GM23338 (cell line): ENCODE measurements at regions not wholly inside any gene's neighbourhood (a gene's known extent, or its start where the extent isn't known, plus 50 kb on each side); places are given as distances from the start of the nearest gene placed in this dataset.

Experiments used
- ATAC-seq: fragments of 200-7000 bp; cut with Tn5 transposase; 3 replicates; pipeline ENCODE4 v1.9.1; 2020
- DNase-seq: peaks from one replicate; pipeline ENCODE4 v3.0.0-alpha.2; 2015; ENCODE audit warnings: low spot score
- H2AFZ ChIP-seq: fragments of 200-600 bp; sonication (generic); 2 replicates; pipeline ENCODE4 v1.8.0; 2016; ENCODE audit warnings: antibody characterized with exemption, mild to moderate bottlenecking, moderate library complexity
- H3F3A ChIP-seq: fragments of 200-600 bp; sonication (generic); replicated peaks from 2 replicates; pipeline ENCODE4 v1.8.0; 2017; ENCODE audit warnings: antibody characterized with exemption, mixed run types, low read depth
- H3K27ac ChIP-seq: fragments of 200-600 bp; sonication (generic); 2 replicates; pipeline ENCODE4 v1.6.1; 2016; ENCODE audit warnings: low read depth
- H3K27me3 ChIP-seq: fragments of 200-600 bp; sonication (generic); 2 replicates; pipeline ENCODE4 v1.8.0; 2016; ENCODE audit warnings: mild to moderate bottlenecking, mixed run types, moderate library complexity; ENCODE audit not compliant: insufficient read depth
- H3K36me3 ChIP-seq: fragments of 200-600 bp; sonication (generic); 2 replicates; pipeline ENCODE4 v1.8.0; 2016; ENCODE audit warnings: mild to moderate bottlenecking; ENCODE audit not compliant: insufficient read depth
- H3K4me1 ChIP-seq: fragments of 200-600 bp; sonication (generic); 2 replicates; pipeline ENCODE4 v1.8.0; 2016; ENCODE audit warnings: mild to moderate bottlenecking, moderate library complexity; ENCODE audit not compliant: insufficient read depth
- H3K4me2 ChIP-seq: fragments of 200-600 bp; sonication (generic); 2 replicates; pipeline ENCODE4 v1.7.1; 2017; ENCODE audit warnings: mixed run types
- H3K4me3 ChIP-seq: fragments of 200-600 bp; sonication (generic); 2 replicates; pipeline ENCODE4 v1.6.1; 2016; ENCODE audit warnings: mixed run types
- H3K79me2 ChIP-seq: fragments of 200-600 bp; sonication (generic); replicated peaks from 2 replicates; pipeline ENCODE4 v1.8.0; 2017; ENCODE audit warnings: mild to moderate bottlenecking; ENCODE audit not compliant: insufficient read depth
- H3K9me2 ChIP-seq: fragments of 200-600 bp; sonication (generic); 2 replicates; pipeline ENCODE4 v1.8.0; 2017; ENCODE audit not compliant: insufficient read depth
- H4K20me1 ChIP-seq: fragments of 200-600 bp; sonication (generic); replicated peaks from 2 replicates; pipeline ENCODE4 v1.8.0; 2017; ENCODE audit warnings: mild to moderate bottlenecking; ENCODE audit not compliant: insufficient read depth
- H3K27ac Mint-ChIP-seq: 2 replicates; pipeline ENCODE4 v1.8.0; 2020; ENCODE audit warnings: inconsistent platforms, mild to moderate bottlenecking, moderate library complexity, mixed read lengths
- H3K27me3 Mint-ChIP-seq: 3 replicates; pipeline ENCODE4 v1.8.0; 2022; ENCODE audit warnings: low read depth, mild to moderate bottlenecking, moderate library complexity, mixed read lengths, inconsistent platforms; ENCODE audit not compliant: insufficient read depth, poor library complexity
- H3K36me3 Mint-ChIP-seq: 3 replicates; pipeline ENCODE4 v1.8.0; 2021; ENCODE audit warnings: low read depth, mild to moderate bottlenecking, inconsistent platforms, moderate library complexity, mixed read lengths
- H3K4me1 Mint-ChIP-seq: 3 replicates; pipeline ENCODE4 v1.8.0; 2020; ENCODE audit warnings: mild to moderate bottlenecking, inconsistent platforms, mixed read lengths
- H3K4me3 Mint-ChIP-seq: 3 replicates; pipeline ENCODE4 v1.8.0; 2021; ENCODE audit warnings: moderate library complexity, mild to moderate bottlenecking, inconsistent platforms, mixed read lengths
- H3K9me3 Mint-ChIP-seq: 3 replicates; pipeline ENCODE4 v1.8.0; 2020; ENCODE audit warnings: moderate library complexity, mild to moderate bottlenecking, inconsistent platforms, mixed read lengths
- CREB1 ChIP-seq: fragments of 250-450 bp; sonication (Bioruptor Pico); IDR thresholded peaks from 2 replicates; pipeline ENCODE4 v1.5.0; 2020; ENCODE audit warnings: low read depth, mild to moderate bottlenecking, moderate library complexity
- CTCF ChIP-seq, 2 experiments: fragments of 200-600 bp in 1 of 2; sonication (generic) in 1 of 2; conservative IDR thresholded peaks; 2 replicates each; pipeline versions ENCODE4 v1.5.1 to v1.6.1; 2016 to 2017; ENCODE audit warnings: antibody characterized with exemption in 2 of 2, low read depth in 2 of 2, mild to moderate bottlenecking in 2 of 2, moderate library complexity in 1 of 2
- ETS1 ChIP-seq: IDR thresholded peaks from 2 replicates; pipeline ENCODE4 v1.6.1; 2016; ENCODE audit warnings: antibody characterized with exemption
- EZH2 ChIP-seq: fragments of 200-600 bp; sonication (generic); IDR thresholded peaks from one replicate; pipeline ENCODE4 v1.8.0; 2017; ENCODE audit warnings: antibody characterized with exemption, mild to moderate bottlenecking, low read depth; ENCODE audit not compliant: unreplicated experiment
- JUNB ChIP-seq: IDR thresholded peaks from one replicate; pipeline ENCODE4 v1.6.1; 2016; ENCODE audit warnings: antibody characterized with exemption; ENCODE audit not compliant: unreplicated experiment
- NANOG ChIP-seq: IDR thresholded peaks from 2 replicates; pipeline ENCODE4 v1.6.1; 2016; ENCODE audit warnings: antibody characterized with exemption, borderline replicate concordance
- POLR2AphosphoS5 ChIP-seq: IDR thresholded peaks from 2 replicates; pipeline ENCODE4 v1.6.1; 2016; ENCODE audit warnings: antibody characterized with exemption, low read depth
- REST ChIP-seq: IDR thresholded peaks from one replicate; pipeline ENCODE4 v1.6.1; 2018; ENCODE audit warnings: antibody characterized with exemption; ENCODE audit not compliant: unreplicated experiment
- ZNF114 ChIP-seq: fragments of 250-450 bp; sonication (Bioruptor Pico); IDR thresholded peaks from 2 replicates; pipeline ENCODE4 v1.5.0; 2020; ENCODE audit warnings: mild to moderate bottlenecking, moderate library complexity
- ZNF331 ChIP-seq: fragments of 250-450 bp; sonication (Bioruptor Pico); IDR thresholded peaks from 2 replicates; pipeline ENCODE4 v1.5.0; 2020; ENCODE audit warnings: low read depth, mild to moderate bottlenecking, moderate library complexity
- ZNF462 ChIP-seq: fragments of 250-450 bp; sonication (Bioruptor Pico); IDR thresholded peaks from 2 replicates; pipeline ENCODE4 v1.5.0; 2020; ENCODE audit warnings: mild to moderate bottlenecking, moderate library complexity

GRCh38 chr5:143962201-143962600, 150.2 kb downstream of the HMHB1 start (continued):
- no peak for TF ChIP-seq CTCF (conservative IDR thresholded peaks at IDR 0.05; ENCODE audit: low read depth in 2 of 2)
- no peak for TF ChIP-seq ZNF331

- Mint-ChIP-seq H3K27ac (no peak overlapping the region), H3K4me3 (no peak overlapping the region), H3K9me3 (no peaks in the 10 kb centered on the region), H3K27me3 (peaks cover 4% of the 10 kb centered on the region), H3K4me1 (no peaks in the 10 kb centered on the region; the same call in 2 of the 3 replicates), H3K36me3 (no peaks in the 10 kb centered on the region)
- 0 out of 2 replicates have a peak, but pooled peaks cover 7% of the 10 kb centered on the region for H3K9me2 ChIP-seq
- H3K4me3 ChIP-seq, result no peak overlapping the region
- no peaks in the 10 kb centered on the region for H3K4me1 ChIP-seq
- DNase-seq (no peak), ATAC-seq (no peak)
- no peaks in the 10 kb centered on the region for H3F3A ChIP-seq
- no peaks in the 10 kb centered on the region; the same call in 1 of the 2 replicates for H4K20me1 ChIP-seq
- H3K27me3 ChIP-seq, result no peaks in the 10 kb centered on the region
- no peak overlapping the region for H3K4me2 ChIP-seq
- H3K79me2 ChIP-seq, result no peaks in the 10 kb centered on the region
- no peaks in the 10 kb centered on the region for H3K36me3 ChIP-seq
- no peak overlapping the region for H3K27ac ChIP-seq
- no peak overlapping the region for H2AFZ ChIP-seq
- TF ChIP-seq POLR2AphosphoS5, result no peak
- no peak for TF ChIP-seq ZNF462 (CRISPR knock-in tag)
- TF ChIP-seq NANOG, result no peak
- TF ChIP-seq ETS1, result no peak
- no peak for TF ChIP-seq CTCF (conservative IDR thresholded peaks at IDR 0.05; ENCODE audit: low read depth in 2 of 2)
- no peak for TF ChIP-seq ZNF114 (CRISPR knock-in tag)
- TF ChIP-seq REST, result no peak
- no peak for TF ChIP-seq JUNB
- TF ChIP-seq CREB1, result no peak
- TF ChIP-seq EZH2, result no peak
Measured at GRCh38 chr5:143964919-143965318, 153.0 kb downstream of the HMHB1 start.
